ENCODE measurements at regions not wholly inside any gene's neighbourhood (a gene's known extent, or its start where the extent isn't known, plus 50 kb on each side); places are given as distances from the start of the nearest gene placed in this dataset.

DNA sequence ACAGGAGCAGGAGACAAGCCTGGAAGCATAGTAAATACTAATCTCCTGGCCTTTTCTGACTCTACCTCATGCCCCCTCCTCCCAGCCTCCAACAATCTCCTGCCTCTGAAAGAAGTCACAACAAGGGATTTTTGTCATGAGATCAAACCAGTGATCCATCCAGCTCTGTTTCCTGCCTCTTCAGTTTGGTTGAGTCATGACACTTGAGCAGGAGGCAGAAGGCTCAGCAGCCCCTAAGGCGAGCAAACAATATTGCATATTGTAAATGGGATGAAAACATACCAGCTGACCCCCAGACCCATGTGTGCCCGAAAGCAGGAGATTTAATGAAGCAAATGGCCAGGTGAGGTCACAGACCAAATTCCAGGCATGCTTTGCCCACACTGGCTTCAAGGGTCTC is 272.8 kb downstream of the GAS1 start:
- Histone ChIP-seq H3K36me3 (ENCODE audit: control insufficient read depth, insufficient read depth, low read length) (no peaks in the 10 kb centered on the region), H3K4me3 (replicated peaks in 1 of 4; ENCODE audit: control extremely low read depth in 1 of 4, insufficient read depth in 1 of 4, low read depth in 3 of 4, low read length in 4 of 4) (no peak overlapping the region), H3K79me2 (ENCODE audit: control insufficient read depth, insufficient read depth, low read length) (no peaks in the 10 kb centered on the region), H3K27ac (ENCODE audit: insufficient read depth, low read length) (no peak overlapping the region), H2AFZ (ENCODE audit: low read length) (no peak overlapping the region), H3K9me3 (ENCODE audit: control insufficient read depth, insufficient read depth, low read depth, low read length) (no peaks in the 10 kb centered on the region), H3K27me3 (ENCODE audit: control insufficient read depth, insufficient read depth, low read length) (no peaks in the 10 kb centered on the region), H3K4me2 (ENCODE audit: extremely low read depth, insufficient read depth, low read length) (no peak overlapping the region), H3K4me1 (ENCODE audit: control insufficient read depth, extremely low read depth, insufficient read depth, low read length) (no peaks in the 10 kb centered on the region), H4K20me1 (ENCODE audit: control insufficient read depth, extremely low read depth, insufficient read depth, low read length) (no peaks in the 10 kb centered on the region), H3K9ac (ENCODE audit: insufficient read depth, low read length) (no peak overlapping the region)
- TF ChIP-seq EZH2 (IDR thresholded peaks at IDR 0.05; ENCODE audit: low read length, missing control alignments) = no peak
- DNase-seq (ENCODE audit: low read depth in 2 of 2) = peak in 1 of 2 donors; percentile 5

DNA sequence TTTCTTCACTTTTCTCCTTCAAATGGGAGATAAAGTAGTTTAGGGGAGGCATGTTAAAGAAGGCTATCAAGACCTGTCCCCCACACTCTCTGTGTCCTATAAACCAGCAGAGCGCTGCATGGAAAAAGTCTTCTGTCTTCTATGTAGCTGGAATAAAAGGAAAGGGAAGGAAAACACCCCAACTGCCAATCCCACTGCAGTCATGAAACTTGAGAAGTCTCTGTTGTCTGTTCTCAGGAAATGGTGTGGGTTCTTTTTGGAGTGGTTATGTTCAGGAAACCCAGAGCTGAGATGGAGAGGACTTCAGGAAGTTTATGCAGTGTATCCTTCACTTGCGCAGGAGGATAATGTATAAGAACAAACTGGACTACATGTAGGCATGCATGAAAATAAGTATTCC is 274.3 kb downstream of the GAS1 start:
- no peak overlapping the region for H2AFZ ChIP-seq (ENCODE audit: low read length)
- H4K20me1 ChIP-seq (ENCODE audit: control insufficient read depth, extremely low read depth, insufficient read depth, low read length) = no peaks in the 10 kb centered on the region
- no peak for TF ChIP-seq EZH2 (IDR thresholded peaks at IDR 0.05; ENCODE audit: low read length, missing control alignments)
- TF ChIP-seq, protein P1, sequence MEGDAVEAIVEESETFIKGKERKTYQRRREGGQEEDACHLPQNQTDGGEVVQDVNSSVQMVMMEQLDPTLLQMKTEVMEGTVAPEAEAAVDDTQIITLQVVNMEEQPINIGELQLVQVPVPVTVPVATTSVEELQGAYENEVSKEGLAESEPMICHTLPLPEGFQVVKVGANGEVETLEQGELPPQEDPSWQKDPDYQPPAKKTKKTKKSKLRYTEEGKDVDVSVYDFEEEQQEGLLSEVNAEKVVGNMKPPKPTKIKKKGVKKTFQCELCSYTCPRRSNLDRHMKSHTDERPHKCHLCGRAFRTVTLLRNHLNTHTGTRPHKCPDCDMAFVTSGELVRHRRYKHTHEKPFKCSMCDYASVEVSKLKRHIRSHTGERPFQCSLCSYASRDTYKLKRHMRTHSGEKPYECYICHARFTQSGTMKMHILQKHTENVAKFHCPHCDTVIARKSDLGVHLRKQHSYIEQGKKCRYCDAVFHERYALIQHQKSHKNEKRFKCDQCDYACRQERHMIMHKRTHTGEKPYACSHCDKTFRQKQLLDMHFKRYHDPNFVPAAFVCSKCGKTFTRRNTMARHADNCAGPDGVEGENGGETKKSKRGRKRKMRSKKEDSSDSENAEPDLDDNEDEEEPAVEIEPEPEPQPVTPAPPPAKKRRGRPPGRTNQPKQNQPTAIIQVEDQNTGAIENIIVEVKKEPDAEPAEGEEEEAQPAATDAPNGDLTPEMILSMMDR (conservative IDR thresholded peaks at IDR 0.05 in 1 of 2, IDR thresholded peaks at IDR 0.05 in 1 of 2; ENCODE audit: low read depth in 1 of 2, low read length in 2 of 2) = no peak
- H3K79me2 ChIP-seq (ENCODE audit: control insufficient read depth, insufficient read depth, low read length) = no peaks in the 10 kb centered on the region
- H3K27me3 ChIP-seq (ENCODE audit: control insufficient read depth, insufficient read depth, low read length) = no peaks in the 10 kb centered on the region
- H3K9ac ChIP-seq (ENCODE audit: insufficient read depth, low read length) = no peak overlapping the region
- no peak for DNase-seq (ENCODE audit: low read depth in 2 of 2)
- no peak overlapping the region for H3K27ac ChIP-seq (ENCODE audit: insufficient read depth, low read length)
- H3K36me3 ChIP-seq (ENCODE audit: control insufficient read depth, insufficient read depth, low read length) = no peaks in the 10 kb centered on the region
- no peaks in the 10 kb centered on the region for H3K4me1 ChIP-seq (ENCODE audit: control insufficient read depth, extremely low read depth, insufficient read depth, low read length)
- H3K9me3 ChIP-seq (ENCODE audit: control insufficient read depth, insufficient read depth, low read depth, low read length) = no peaks in the 10 kb centered on the region
- no peak overlapping the region for H3K4me2 ChIP-seq (ENCODE audit: extremely low read depth, insufficient read depth, low read length)
- no peak overlapping the region for H3K4me3 ChIP-seq (replicated peaks in 1 of 4; ENCODE audit: control extremely low read depth in 1 of 4, insufficient read depth in 1 of 4, low read depth in 3 of 4, low read length in 4 of 4)

DNA sequence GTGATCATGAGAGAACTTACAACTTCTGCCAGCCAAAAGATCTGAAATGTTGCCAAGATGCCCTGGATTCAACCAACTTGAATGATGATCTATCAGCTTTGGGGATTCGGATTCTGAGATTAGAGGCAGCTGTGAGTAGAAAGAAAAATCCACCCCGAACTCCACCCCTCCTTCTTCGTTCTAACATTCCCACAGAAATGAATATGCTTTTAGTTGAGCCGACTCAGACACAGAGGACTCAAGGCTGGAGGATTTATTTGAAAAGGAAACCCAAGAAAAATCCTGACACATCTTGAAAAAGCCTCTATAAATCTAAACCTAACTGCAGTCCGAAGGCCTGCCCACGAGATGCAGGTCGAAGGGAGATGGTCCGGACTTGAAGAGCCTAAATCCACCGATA is 275.0 kb downstream of the GAS1 start:
- no peak for DNase-seq (ENCODE audit: low read depth in 2 of 2)
- no peak overlapping the region for H2AFZ ChIP-seq (ENCODE audit: low read length)

More for the DNA sequence above, 275.0 kb downstream of the GAS1 start:
- Histone ChIP-seq H3K79me2 (ENCODE audit: control insufficient read depth, insufficient read depth, low read length) (no peaks in the 10 kb centered on the region), H3K4me1 (ENCODE audit: control insufficient read depth, extremely low read depth, insufficient read depth, low read length) (no peaks in the 10 kb centered on the region), H3K9me3 (ENCODE audit: control insufficient read depth, insufficient read depth, low read depth, low read length) (no peaks in the 10 kb centered on the region), H3K27ac (ENCODE audit: insufficient read depth, low read length) (no peak overlapping the region), H4K20me1 (ENCODE audit: control insufficient read depth, extremely low read depth, insufficient read depth, low read length) (no peaks in the 10 kb centered on the region), H3K4me2 (ENCODE audit: extremely low read depth, insufficient read depth, low read length) (no peak overlapping the region), H3K27me3 (ENCODE audit: control insufficient read depth, insufficient read depth, low read length) (no peaks in the 10 kb centered on the region), H3K9ac (ENCODE audit: insufficient read depth, low read length) (no peak overlapping the region), H3K36me3 (ENCODE audit: control insufficient read depth, insufficient read depth, low read length) (no peaks in the 10 kb centered on the region), H3K4me3 (replicated peaks in 1 of 4; ENCODE audit: control extremely low read depth in 1 of 4, insufficient read depth in 1 of 4, low read depth in 3 of 4, low read length in 4 of 4) (no peak overlapping the region)
- TF ChIP-seq, protein P1 (conservative IDR thresholded peaks at IDR 0.05 in 1 of 2, IDR thresholded peaks at IDR 0.05 in 1 of 2; ENCODE audit: low read depth in 1 of 2, low read length in 2 of 2) = no peak
- no peak for TF ChIP-seq EZH2 (IDR thresholded peaks at IDR 0.05; ENCODE audit: low read length, missing control alignments)

All from fibroblast of lung (primary cell).